Neural cell (in vitro differentiated cells): ENCODE measurements at regions not wholly inside any gene's neighbourhood (a gene's known extent, or its start where the extent isn't known, plus 50 kb on each side); places are given as distances from the start of the nearest gene placed in this dataset.

Source experiments
- H2AFZ ChIP-seq: fragments of 200-600, 300-800 bp; sonication (generic), shearing (Covaris generic); 2 replicates; pipeline ENCODE4 v1.6.0; 2014; ENCODE audit warnings: low read depth, mild to moderate bottlenecking, antibody characterized with exemption, low read length, moderate library complexity
- H3F3A ChIP-seq: fragments of 200-600 bp; shearing (Covaris generic); 2 replicates; pipeline ENCODE4 v1.6.1; 2016; ENCODE audit warnings: mild to moderate bottlenecking, moderate library complexity, mixed read lengths, antibody characterized with exemption, low read length; ENCODE audit not compliant: insufficient read depth, poor library complexity, severe bottlenecking
- H3K27ac ChIP-seq: fragments of 200-600, 300-800 bp; sonication (generic), shearing (Covaris generic); 2 replicates; pipeline ENCODE4 v1.5.1; 2014; ENCODE audit warnings: mild to moderate bottlenecking, low read length, moderate library complexity
- H3K27me3 ChIP-seq: fragments of 300-800, 200-600 bp; sonication (generic), shearing (Covaris generic); 2 replicates; pipeline ENCODE4 v1.6.0; 2014; ENCODE audit warnings: mild to moderate bottlenecking, low read depth, low read length, moderate library complexity; ENCODE audit not compliant: insufficient read depth
- H3K36me3 ChIP-seq: fragments of 300-800, 200-600 bp; sonication (generic), shearing (Covaris generic); 2 replicates; pipeline ENCODE4 v1.5.1; 2014; ENCODE audit warnings: mild to moderate bottlenecking, antibody characterized with exemption, low read length, moderate library complexity; ENCODE audit not compliant: insufficient read depth
- H3K4me2 ChIP-seq: fragments of 300-800, 200-600 bp; sonication (generic), shearing (Covaris generic); 2 replicates; pipeline ENCODE4 v1.6.0; 2014; ENCODE audit warnings: mild to moderate bottlenecking, low read length
- H3K4me3 ChIP-seq: fragments of 300-800, 200-600 bp; sonication (generic), shearing (Covaris generic); 2 replicates; pipeline ENCODE4 v1.5.1; 2014; ENCODE audit warnings: mild to moderate bottlenecking, low read length, moderate library complexity
- H3K79me2 ChIP-seq: fragments of 200-600 bp; shearing (Covaris generic); replicated peaks from 2 replicates; pipeline ENCODE4 v1.6.0; 2014; ENCODE audit warnings: mild to moderate bottlenecking, low read length, moderate library complexity; ENCODE audit not compliant: insufficient read depth
- H3K9ac ChIP-seq: fragments of 300-800, 200-600 bp; sonication (generic), shearing (Covaris generic); 2 replicates; pipeline ENCODE4 v1.6.1; 2016; ENCODE audit warnings: mild to moderate bottlenecking, low read length, mixed read lengths
- H3K9me2 ChIP-seq: fragments of 200-600 bp; shearing (Covaris generic); 2 replicates; pipeline ENCODE4 v1.6.1; 2016; ENCODE audit warnings: mild to moderate bottlenecking, low read length, mixed read lengths; ENCODE audit not compliant: insufficient read depth
- H3K9me3 ChIP-seq: fragments of 200-600, 300-800 bp; sonication (generic), shearing (Covaris generic); 2 replicates; pipeline ENCODE4 v1.6.1; 2016; ENCODE audit warnings: mild to moderate bottlenecking, mixed run types, low read length, moderate library complexity, mixed read lengths
- H4K20me1 ChIP-seq: fragments of 200-600 bp; shearing (Covaris generic); 2 replicates; pipeline ENCODE4 v1.6.1; 2016; ENCODE audit warnings: mild to moderate bottlenecking, mixed run types; ENCODE audit not compliant: insufficient read depth
- EP300 ChIP-seq: fragments of 450-650 bp; conservative IDR thresholded peaks from 2 replicates; pipeline ENCODE4 v1.6.1; 2014; ENCODE audit warnings: antibody characterized with exemption, mild to moderate bottlenecking, moderate library complexity; ENCODE audit not compliant: poor library complexity, severe bottlenecking
- EZH2 ChIP-seq: fragments of 200-600, 300-800 bp; shearing (Covaris generic), sonication (generic); IDR thresholded peaks from 2 replicates; pipeline ENCODE4 v1.6.1; 2014; ENCODE audit warnings: antibody characterized with exemption, low read length, borderline replicate concordance, mild to moderate bottlenecking; ENCODE audit not compliant: insufficient read depth, poor library complexity, severe bottlenecking
- MXI1 ChIP-seq: fragments of 450-650 bp; conservative IDR thresholded peaks from 2 replicates; pipeline ENCODE4 v1.6.1; 2014; ENCODE audit warnings: antibody characterized with exemption, mild to moderate bottlenecking; ENCODE audit not compliant: poor library complexity, severe bottlenecking
- POLR2AphosphoS5 ChIP-seq: IDR thresholded peaks from 2 replicates; pipeline ENCODE4 v1.6.1; 2012
- RAD21 ChIP-seq: fragments of 450-650 bp; conservative IDR thresholded peaks from 2 replicates; pipeline ENCODE4 v1.6.1; 2014; ENCODE audit warnings: antibody characterized with exemption, mild to moderate bottlenecking, moderate library complexity
- SMC3 ChIP-seq: fragments of 450-650 bp; conservative IDR thresholded peaks from 2 replicates; pipeline ENCODE4 v1.6.1; 2014; ENCODE audit warnings: antibody characterized with exemption, mild to moderate bottlenecking, moderate library complexity; ENCODE audit not compliant: poor library complexity
- TAF1 ChIP-seq: IDR thresholded peaks from 2 replicates; pipeline ENCODE4 v1.6.1; 2012; ENCODE audit warnings: low read depth
- TF ChIP-seq, protein P1 (sequence below): IDR thresholded peaks from 2 replicates; pipeline ENCODE4 v1.6.1; 2012; ENCODE audit warnings: borderline replicate concordance
- TF ChIP-seq, protein P2 (sequence below): fragments of 450-650 bp; IDR thresholded peaks from 2 replicates; pipeline ENCODE4 v1.5.1; 2014; ENCODE audit warnings: antibody characterized with exemption, mild to moderate bottlenecking, moderate library complexity; ENCODE audit not compliant: poor library complexity, severe bottlenecking

DNA sequence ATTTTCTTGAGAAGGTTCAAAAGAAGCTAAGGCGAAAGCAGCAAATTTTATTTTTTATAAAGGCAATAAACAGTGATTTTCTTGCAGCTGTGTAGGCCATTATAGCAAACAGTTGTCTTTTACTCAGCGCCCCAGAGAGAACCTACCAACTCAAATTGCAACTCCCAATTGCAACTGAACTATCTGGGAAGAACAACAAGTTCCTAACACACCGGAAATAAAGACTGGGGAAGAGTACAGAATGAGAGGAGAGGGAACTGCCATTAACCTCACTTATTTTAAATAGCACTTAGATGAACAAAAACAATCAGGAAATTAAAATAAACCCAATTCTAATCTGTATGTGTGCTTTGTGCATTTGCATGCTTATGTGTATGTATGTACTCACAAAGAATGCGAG is 171.1 kb downstream of the KCTD12 start:
- Histone ChIP-seq H3K9ac (no peak overlapping the region), H2AFZ (no peak overlapping the region), H3F3A (no peaks in the 10 kb centered on the region), H3K9me2 (no peaks in the 10 kb centered on the region), H3K79me2 (no peaks in the 10 kb centered on the region), H3K27me3 (no peaks in the 10 kb centered on the region), H4K20me1 (no peaks in the 10 kb centered on the region), H3K4me2 (no peak overlapping the region), H3K27ac (no peak overlapping the region), H3K9me3 (no peaks in the 10 kb centered on the region), H3K36me3 (no peaks in the 10 kb centered on the region), H3K4me3 (no peak overlapping the region)
- TF ChIP-seq EP300 (no peak), POLR2AphosphoS5 (no peak), SMC3 (no peak), MXI1 (no peak), EZH2 (no peak), TAF1 (no peak), RAD21 (no peak)
- TF ChIP-seq, protein P1, sequence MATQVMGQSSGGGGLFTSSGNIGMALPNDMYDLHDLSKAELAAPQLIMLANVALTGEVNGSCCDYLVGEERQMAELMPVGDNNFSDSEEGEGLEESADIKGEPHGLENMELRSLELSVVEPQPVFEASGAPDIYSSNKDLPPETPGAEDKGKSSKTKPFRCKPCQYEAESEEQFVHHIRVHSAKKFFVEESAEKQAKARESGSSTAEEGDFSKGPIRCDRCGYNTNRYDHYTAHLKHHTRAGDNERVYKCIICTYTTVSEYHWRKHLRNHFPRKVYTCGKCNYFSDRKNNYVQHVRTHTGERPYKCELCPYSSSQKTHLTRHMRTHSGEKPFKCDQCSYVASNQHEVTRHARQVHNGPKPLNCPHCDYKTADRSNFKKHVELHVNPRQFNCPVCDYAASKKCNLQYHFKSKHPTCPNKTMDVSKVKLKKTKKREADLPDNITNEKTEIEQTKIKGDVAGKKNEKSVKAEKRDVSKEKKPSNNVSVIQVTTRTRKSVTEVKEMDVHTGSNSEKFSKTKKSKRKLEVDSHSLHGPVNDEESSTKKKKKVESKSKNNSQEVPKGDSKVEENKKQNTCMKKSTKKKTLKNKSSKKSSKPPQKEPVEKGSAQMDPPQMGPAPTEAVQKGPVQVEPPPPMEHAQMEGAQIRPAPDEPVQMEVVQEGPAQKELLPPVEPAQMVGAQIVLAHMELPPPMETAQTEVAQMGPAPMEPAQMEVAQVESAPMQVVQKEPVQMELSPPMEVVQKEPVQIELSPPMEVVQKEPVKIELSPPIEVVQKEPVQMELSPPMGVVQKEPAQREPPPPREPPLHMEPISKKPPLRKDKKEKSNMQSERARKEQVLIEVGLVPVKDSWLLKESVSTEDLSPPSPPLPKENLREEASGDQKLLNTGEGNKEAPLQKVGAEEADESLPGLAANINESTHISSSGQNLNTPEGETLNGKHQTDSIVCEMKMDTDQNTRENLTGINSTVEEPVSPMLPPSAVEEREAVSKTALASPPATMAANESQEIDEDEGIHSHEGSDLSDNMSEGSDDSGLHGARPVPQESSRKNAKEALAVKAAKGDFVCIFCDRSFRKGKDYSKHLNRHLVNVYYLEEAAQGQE: no peak
- TF ChIP-seq, protein P2, sequence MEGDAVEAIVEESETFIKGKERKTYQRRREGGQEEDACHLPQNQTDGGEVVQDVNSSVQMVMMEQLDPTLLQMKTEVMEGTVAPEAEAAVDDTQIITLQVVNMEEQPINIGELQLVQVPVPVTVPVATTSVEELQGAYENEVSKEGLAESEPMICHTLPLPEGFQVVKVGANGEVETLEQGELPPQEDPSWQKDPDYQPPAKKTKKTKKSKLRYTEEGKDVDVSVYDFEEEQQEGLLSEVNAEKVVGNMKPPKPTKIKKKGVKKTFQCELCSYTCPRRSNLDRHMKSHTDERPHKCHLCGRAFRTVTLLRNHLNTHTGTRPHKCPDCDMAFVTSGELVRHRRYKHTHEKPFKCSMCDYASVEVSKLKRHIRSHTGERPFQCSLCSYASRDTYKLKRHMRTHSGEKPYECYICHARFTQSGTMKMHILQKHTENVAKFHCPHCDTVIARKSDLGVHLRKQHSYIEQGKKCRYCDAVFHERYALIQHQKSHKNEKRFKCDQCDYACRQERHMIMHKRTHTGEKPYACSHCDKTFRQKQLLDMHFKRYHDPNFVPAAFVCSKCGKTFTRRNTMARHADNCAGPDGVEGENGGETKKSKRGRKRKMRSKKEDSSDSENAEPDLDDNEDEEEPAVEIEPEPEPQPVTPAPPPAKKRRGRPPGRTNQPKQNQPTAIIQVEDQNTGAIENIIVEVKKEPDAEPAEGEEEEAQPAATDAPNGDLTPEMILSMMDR: no peak

DNA sequence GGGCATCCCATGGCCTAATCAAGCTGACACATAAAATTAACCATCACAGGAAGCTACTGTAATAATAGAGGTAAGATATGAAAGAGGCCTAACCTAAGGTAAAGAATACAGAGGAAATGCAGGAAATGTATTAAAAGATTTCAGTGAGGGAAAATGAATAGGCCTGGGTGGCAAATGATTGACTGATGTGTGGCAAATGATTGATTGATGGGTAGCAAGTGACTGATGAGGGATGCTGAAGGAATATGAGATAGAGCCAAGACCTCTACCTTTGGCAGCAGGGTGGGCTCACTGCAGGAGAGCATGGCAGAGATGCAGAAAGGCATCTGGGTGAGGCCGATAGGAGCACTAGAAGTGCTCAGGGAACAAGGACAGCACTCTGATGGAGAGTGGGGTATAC is 172.9 kb downstream of the KCTD12 start:
- H3K4me2 ChIP-seq: no peak overlapping the region
- H3K9me2 ChIP-seq: no peaks in the 10 kb centered on the region
- H3K79me2 ChIP-seq: no peaks in the 10 kb centered on the region
- no peak overlapping the region for H3K9ac ChIP-seq
- H3F3A ChIP-seq: no peaks in the 10 kb centered on the region
- H4K20me1 ChIP-seq: no peaks in the 10 kb centered on the region
- H3K4me3 ChIP-seq: no peak overlapping the region
- no peaks in the 10 kb centered on the region for H3K9me3 ChIP-seq
- H2AFZ ChIP-seq: no peak overlapping the region
- TF ChIP-seq EP300: peak; percentile 66
- TF ChIP-seq, protein P1: no peak
- no peak overlapping the region for H3K27ac ChIP-seq
- H3K27me3 ChIP-seq: no peaks in the 10 kb centered on the region
- H3K36me3 ChIP-seq: no peaks in the 10 kb centered on the region
